K562 (cell line): ENCODE measurements at regions not wholly inside any gene's neighbourhood (a gene's known extent, or its start where the extent isn't known, plus 50 kb on each side); places are given as distances from the start of the nearest gene placed in this dataset.

Source experiments
- CXXC5 ChIP-seq: fragments of 250-450 bp; sonication (Bioruptor Pico); IDR thresholded peaks from 2 replicates; pipeline ENCODE4 v1.8.0; 2022; ENCODE audit warnings: inconsistent platforms, mild to moderate bottlenecking, moderate library complexity
- FOXK2 ChIP-seq, 2 experiments: fragments of 450-650 bp; IDR thresholded peaks in 1 of 2; conservative IDR thresholded peaks in 1 of 2; 2 replicates each; pipeline ENCODE4 v1.6.1; 2016; ENCODE audit warnings: low read depth in 2 of 2, mild to moderate bottlenecking in 1 of 2
- HIVEP1 ChIP-seq: fragments of 250-450 bp; sonication (Bioruptor Pico); IDR thresholded peaks from 2 replicates; pipeline ENCODE4 v1.4.0; 2020; ENCODE audit warnings: mild to moderate bottlenecking
- HNRNPUL1 ChIP-seq: fragments of 200-400 bp; formaldehyde crosslinking; IDR thresholded peaks from 2 replicates; pipeline ENCODE4 v1.6.1; 2017; ENCODE audit warnings: low read length
- MAFK ChIP-seq: IDR thresholded peaks from 2 replicates; pipeline ENCODE4 v1.6.1; 2011; ENCODE audit warnings: low read length, improper control_type of control experiment
- MEF2A ChIP-seq: IDR thresholded peaks from 2 replicates; pipeline ENCODE4 v1.6.1; 2011; ENCODE audit warnings: low read depth, mild to moderate bottlenecking, low read length, moderate library complexity; ENCODE audit not compliant: control insufficient read depth
- NFATC3 ChIP-seq: fragments of 450-650 bp; IDR thresholded peaks from 2 replicates; pipeline ENCODE4 v1.6.1; 2017; ENCODE audit warnings: mild to moderate bottlenecking
- NFE2 ChIP-seq: IDR thresholded peaks from 2 replicates; pipeline ENCODE4 v1.6.1; 2014; ENCODE audit warnings: antibody characterized with exemption, low read depth
- PKNOX1 ChIP-seq: fragments of 450-650 bp; IDR thresholded peaks from 2 replicates; pipeline ENCODE4 v1.6.1; 2016
- SIRT6 ChIP-seq: IDR thresholded peaks from one replicate; pipeline ENCODE4 v1.6.1; 2012; ENCODE audit warnings: low read depth, mild to moderate bottlenecking, control low read depth, inconsistent platforms, low read length, moderate library complexity
- THRA ChIP-seq: fragments of 450-650 bp; IDR thresholded peaks from 2 replicates; pipeline ENCODE4 v1.6.1; 2017; ENCODE audit warnings: mild to moderate bottlenecking, moderate library complexity
- TRIM28 ChIP-seq: fragments of 450-650 bp; IDR thresholded peaks from 2 replicates; pipeline ENCODE4 v1.6.1; 2017
- ZBTB17 ChIP-seq: fragments of 450-650 bp; formaldehyde crosslinking; IDR thresholded peaks from 2 replicates; pipeline ENCODE4 v1.4.0; 2020; ENCODE audit warnings: mild to moderate bottlenecking
- ZBTB8A ChIP-seq: fragments of 450-650 bp; IDR thresholded peaks from 2 replicates; pipeline ENCODE4 v1.6.1; 2018; ENCODE audit warnings: mild to moderate bottlenecking, moderate library complexity; ENCODE audit not compliant: partially characterized antibody
- ZFP30 ChIP-seq: fragments of 250-450 bp; sonication (Bioruptor Pico); IDR thresholded peaks from 2 replicates; pipeline ENCODE4 v1.8.0; 2022; ENCODE audit warnings: moderate library complexity, mild to moderate bottlenecking, inconsistent platforms, borderline replicate concordance
- ZNF143 ChIP-seq: sonication (generic); formaldehyde crosslinking; IDR thresholded peaks from 2 replicates; pipeline ENCODE4 v1.9.0; 2022; ENCODE audit warnings: mild to moderate bottlenecking, missing genetic modification reagents
- ZNF146 ChIP-seq: IDR thresholded peaks from one replicate; pipeline ENCODE4 v1.6.1; 2018; ENCODE audit warnings: missing compliant biosample characterization; ENCODE audit not compliant: unreplicated experiment
- ZNF253 ChIP-seq: fragments of 250-450 bp; sonication (Bioruptor Pico); conservative IDR thresholded peaks from 2 replicates; pipeline ENCODE4 v1.6.1; 2021; ENCODE audit warnings: mild to moderate bottlenecking
- ZNF668 ChIP-seq: fragments of 250-450 bp; sonication (Bioruptor Pico); IDR thresholded peaks from 2 replicates; pipeline ENCODE4 v1.8.0; 2022; ENCODE audit warnings: mild to moderate bottlenecking, inconsistent platforms
- ZSCAN32 ChIP-seq: fragments of 450-650 bp; formaldehyde crosslinking; IDR thresholded peaks from 2 replicates; pipeline ENCODE4 v1.4.0; 2020; ENCODE audit warnings: mild to moderate bottlenecking, moderate library complexity
- TF ChIP-seq, protein P1 (sequence below), 2 experiments: IDR thresholded peaks in 1 of 2; conservative IDR thresholded peaks in 1 of 2; 2 replicates each; pipeline ENCODE4 v1.6.1; 2016; ENCODE audit warnings: low read depth in 2 of 2, mild to moderate bottlenecking in 1 of 2, missing compliant biosample characterization in 1 of 2, missing genetic modification characterization in 1 of 2, moderate library complexity in 1 of 2
- TF ChIP-seq, protein P2 (sequence below): fragments of 250-450 bp; sonication (Bioruptor Pico); IDR thresholded peaks from 2 replicates; pipeline ENCODE4 v1.9.0; 2021; ENCODE audit warnings: mild to moderate bottlenecking, inconsistent platforms

- TF ChIP-seq, protein P1, sequence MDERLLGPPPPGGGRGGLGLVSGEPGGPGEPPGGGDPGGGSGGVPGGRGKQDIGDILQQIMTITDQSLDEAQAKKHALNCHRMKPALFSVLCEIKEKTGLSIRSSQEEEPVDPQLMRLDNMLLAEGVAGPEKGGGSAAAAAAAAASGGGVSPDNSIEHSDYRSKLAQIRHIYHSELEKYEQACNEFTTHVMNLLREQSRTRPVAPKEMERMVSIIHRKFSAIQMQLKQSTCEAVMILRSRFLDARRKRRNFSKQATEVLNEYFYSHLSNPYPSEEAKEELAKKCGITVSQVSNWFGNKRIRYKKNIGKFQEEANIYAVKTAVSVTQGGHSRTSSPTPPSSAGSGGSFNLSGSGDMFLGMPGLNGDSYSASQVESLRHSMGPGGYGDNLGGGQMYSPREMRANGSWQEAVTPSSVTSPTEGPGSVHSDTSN (CRISPR knock-in tag; IDR thresholded peaks at IDR 0.05; ENCODE audit: low read depth) = no peak
- TF ChIP-seq, protein P1 (tag; conservative IDR thresholded peaks at IDR 0.05; ENCODE audit: low read depth) = peak; percentile 74
- no peak for TF ChIP-seq ZNF146 (CRISPR knock-in tag)
- no peak for TF ChIP-seq NFATC3
- TF ChIP-seq ZBTB17 (CRISPR knock-in tag) = no peak
- no peak for TF ChIP-seq ZNF253 (CRISPR knock-in tag)
- TF ChIP-seq HNRNPUL1 = no peak
- no peak for TF ChIP-seq ZFP30 (CRISPR knock-in tag)
- peak; percentile 38 for TF ChIP-seq PKNOX1
- TF ChIP-seq ZNF668 (CRISPR knock-in tag) = no peak
- TF ChIP-seq ZSCAN32 = no peak
- 0 out of 2 replicates have a peak, but pooled peaks have one; percentile 18 for TF ChIP-seq CXXC5 (CRISPR knock-in tag)
- TF ChIP-seq MAFK = no peak
- TF ChIP-seq, protein P2, sequence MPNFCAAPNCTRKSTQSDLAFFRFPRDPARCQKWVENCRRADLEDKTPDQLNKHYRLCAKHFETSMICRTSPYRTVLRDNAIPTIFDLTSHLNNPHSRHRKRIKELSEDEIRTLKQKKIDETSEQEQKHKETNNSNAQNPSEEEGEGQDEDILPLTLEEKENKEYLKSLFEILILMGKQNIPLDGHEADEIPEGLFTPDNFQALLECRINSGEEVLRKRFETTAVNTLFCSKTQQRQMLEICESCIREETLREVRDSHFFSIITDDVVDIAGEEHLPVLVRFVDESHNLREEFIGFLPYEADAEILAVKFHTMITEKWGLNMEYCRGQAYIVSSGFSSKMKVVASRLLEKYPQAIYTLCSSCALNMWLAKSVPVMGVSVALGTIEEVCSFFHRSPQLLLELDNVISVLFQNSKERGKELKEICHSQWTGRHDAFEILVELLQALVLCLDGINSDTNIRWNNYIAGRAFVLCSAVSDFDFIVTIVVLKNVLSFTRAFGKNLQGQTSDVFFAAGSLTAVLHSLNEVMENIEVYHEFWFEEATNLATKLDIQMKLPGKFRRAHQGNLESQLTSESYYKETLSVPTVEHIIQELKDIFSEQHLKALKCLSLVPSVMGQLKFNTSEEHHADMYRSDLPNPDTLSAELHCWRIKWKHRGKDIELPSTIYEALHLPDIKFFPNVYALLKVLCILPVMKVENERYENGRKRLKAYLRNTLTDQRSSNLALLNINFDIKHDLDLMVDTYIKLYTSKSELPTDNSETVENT (CRISPR knock-in tag) = no peak
- TF ChIP-seq TRIM28 = no peak
- no peak for TF ChIP-seq THRA
- TF ChIP-seq ZBTB8A = no peak
- TF ChIP-seq SIRT6 = no peak
- TF ChIP-seq HIVEP1 = no peak
- TF ChIP-seq FOXK2 (conservative IDR thresholded peaks at IDR 0.05 in 1 of 2, IDR thresholded peaks at IDR 0.05 in 1 of 2; ENCODE audit: low read depth in 2 of 2) = no peak
- no peak for TF ChIP-seq MEF2A
- TF ChIP-seq ZNF143 = no peak
- TF ChIP-seq NFE2 = peak; percentile 6; the same call in 1 of the 2 replicates
Measured at GRCh38 chr2:157192445-157193423, 64.8 kb upstream of the GALNT5 start (continued).
